ENCODE measurements at regions not wholly inside any gene's neighbourhood (a gene's known extent, or its start where the extent isn't known, plus 50 kb on each side); places are given as distances from the start of the nearest gene placed in this dataset.

GRCh38 chr12:116382686-116383530 lies 105.4 kb upstream of the MED13L start:
- intact Hi-C loops (cut with micrococcal nuclease) (loop anchor here (1.0 to 5.0 kb wide), 7 partner anchors 24 to 384 kb away; no protein-coding TSS in a partner anchor), dilution Hi-C loops (cut with MboI; ENCODE audit: extremely low pct_ligation_motif_present, low sequenced_read_pairs) (no loop called here)
- Histone ChIP-seq H3K4me1 (ENCODE audit: control insufficient read depth, extremely low read depth, insufficient read depth, low read length) (peaks cover 31% of the 10 kb centered on the region), H3K79me2 (ENCODE audit: control insufficient read depth, insufficient read depth, low read length) (no peaks in the 10 kb centered on the region), H2AFZ (ENCODE audit: low read depth, low read length) (peak overlapping the region; percentile 12), H3K27me3 (ENCODE audit: control insufficient read depth in 2 of 2, insufficient read depth in 2 of 2, low read length in 2 of 2) (no peaks in the 10 kb centered on the region), H3K27ac (ENCODE audit: insufficient read depth, low read depth, low read length) (peak overlapping the region; percentile 83), H3K4me3 (replicated peaks in 1 of 3; ENCODE audit: insufficient read depth in 1 of 3, low read depth in 1 of 3, low read length in 3 of 3) (no peak overlapping the region), H3K36me3 (ENCODE audit: control insufficient read depth in 2 of 2, extremely low read depth in 1 of 2, insufficient read depth in 2 of 2, low read length in 2 of 2) (no peaks in the 10 kb centered on the region), H3K9me3 (replicated peaks; ENCODE audit: control insufficient read depth, insufficient read depth, low read length) (no peaks in the 10 kb centered on the region), H3K9ac (replicated peaks; ENCODE audit: extremely low read depth, insufficient read depth, low read length) (peak overlapping the region; percentile 57), H4K20me1 (replicated peaks; ENCODE audit: control insufficient read depth, extremely low read depth, insufficient read depth, low read length) (no peaks in the 10 kb centered on the region), H3K9me1 (replicated peaks; ENCODE audit: control insufficient read depth, extremely low read depth, insufficient read depth, low read length) (no peaks in the 10 kb centered on the region), H3K4me2 (ENCODE audit: insufficient read depth, low read length) (peak overlapping the region; percentile 11)
- FAIRE-seq (peak; percentile 76), DNase-seq (ENCODE audit: low read depth, low spot score) (peak; percentile 94)
- BruUV-seq (replicated peaks) = no TSS peak
- ChIA-PET POLR2A (no interaction called here), CTCF (interaction anchor here (1.6 kb wide), 1 partner anchor 105 kb away, joined by 8 read pairs; the partner anchor contains the start of gene MED13L)
- TF ChIP-seq JUN (IDR thresholded peaks at IDR 0.05; ENCODE audit: borderline replicate concordance, insufficient read depth, insufficient read length, low read depth) = peak; percentile 12
- no peak for TF ChIP-seq MAX (IDR thresholded peaks at IDR 0.05; ENCODE audit: insufficient read depth, insufficient read length)
- peak; percentile 60 for TF ChIP-seq FOS (IDR thresholded peaks at IDR 0.05; ENCODE audit: borderline replicate concordance, insufficient read depth, low read length)
- TF ChIP-seq CTCF (IDR thresholded peaks at IDR 0.05; ENCODE audit: extremely low read depth in 1 of 2, insufficient read depth in 1 of 2, low read depth in 1 of 2, low read length in 2 of 2) = peak in 1 of 2 donors; percentile 21
